WTC11 (cell line): ENCODE measurements at regions not wholly inside any gene's neighbourhood (a gene's known extent, or its start where the extent isn't known, plus 50 kb on each side); places are given as distances from the start of the nearest gene placed in this dataset.

Experiments used
- ESRRA ChIP-seq: sonication (generic); formaldehyde crosslinking; IDR thresholded peaks from 2 replicates; pipeline ENCODE4 v1.8.1; 2022; ENCODE audit warnings: mild to moderate bottlenecking, missing genetic modification reagents, borderline replicate concordance
- SP1 ChIP-seq: sonication (generic); formaldehyde crosslinking; conservative IDR thresholded peaks from 2 replicates; pipeline ENCODE4 v1.8.1; 2022; ENCODE audit warnings: missing genetic modification reagents

DNA sequence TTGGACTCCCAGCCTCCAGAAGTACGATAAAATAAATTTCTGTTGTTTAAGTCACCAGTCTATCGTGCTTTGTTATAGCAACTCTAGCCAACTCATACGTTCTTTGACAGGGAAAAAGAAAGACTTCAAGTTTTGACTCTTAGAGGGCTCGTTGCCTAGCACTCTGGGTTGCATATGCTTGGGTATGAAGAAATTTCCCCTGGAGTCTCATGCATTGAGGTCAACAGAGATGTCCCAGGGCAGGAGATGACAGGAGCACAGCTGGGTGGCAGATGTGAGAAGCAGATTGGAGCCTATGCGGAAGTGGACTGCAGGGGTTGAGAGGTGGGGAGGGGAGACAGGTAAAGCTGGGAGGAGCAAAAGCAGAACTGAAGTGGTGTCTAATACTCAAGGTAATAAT lies 63.3 kb upstream of the JAZF1 start:
- TF ChIP-seq ESRRA (CRISPR knock-in tag) (no peak), SP1 (CRISPR knock-in tag) (no peak)
